C4-2B (cell line): ENCODE measurements at regions not wholly inside any gene's neighbourhood (a gene's known extent, or its start where the extent isn't known, plus 50 kb on each side); places are given as distances from the start of the nearest gene placed in this dataset.

Experiments used
- ZFX ChIP-seq: fragments of 450-650 bp; IDR thresholded peaks from 2 replicates; pipeline ENCODE4 v1.6.1; 2017
- TF ChIP-seq, protein P1 (sequence below): fragments of 450-650 bp; conservative IDR thresholded peaks from 2 replicates; pipeline ENCODE4 v1.5.1; 2017; ENCODE audit warnings: mild to moderate bottlenecking

DNA sequence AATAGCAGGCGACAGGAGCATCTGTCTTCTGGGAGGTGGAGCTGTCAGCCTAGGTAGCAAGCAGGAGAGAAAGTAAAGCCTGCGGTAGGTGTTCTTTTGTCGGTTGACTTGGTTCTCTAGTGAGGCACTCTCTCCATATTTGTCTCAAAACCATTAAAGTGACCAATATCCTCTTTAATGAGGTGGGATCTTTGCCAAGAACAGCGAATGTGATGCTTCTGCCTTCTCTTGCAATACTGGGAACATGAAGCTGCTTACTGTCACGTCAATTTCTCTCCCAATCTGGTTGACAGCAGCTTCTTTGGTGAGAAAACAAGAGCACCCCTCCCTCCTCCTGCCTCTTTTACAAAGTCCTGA is 176.7 kb downstream of the ABCC12 start:
- TF ChIP-seq, protein P1, sequence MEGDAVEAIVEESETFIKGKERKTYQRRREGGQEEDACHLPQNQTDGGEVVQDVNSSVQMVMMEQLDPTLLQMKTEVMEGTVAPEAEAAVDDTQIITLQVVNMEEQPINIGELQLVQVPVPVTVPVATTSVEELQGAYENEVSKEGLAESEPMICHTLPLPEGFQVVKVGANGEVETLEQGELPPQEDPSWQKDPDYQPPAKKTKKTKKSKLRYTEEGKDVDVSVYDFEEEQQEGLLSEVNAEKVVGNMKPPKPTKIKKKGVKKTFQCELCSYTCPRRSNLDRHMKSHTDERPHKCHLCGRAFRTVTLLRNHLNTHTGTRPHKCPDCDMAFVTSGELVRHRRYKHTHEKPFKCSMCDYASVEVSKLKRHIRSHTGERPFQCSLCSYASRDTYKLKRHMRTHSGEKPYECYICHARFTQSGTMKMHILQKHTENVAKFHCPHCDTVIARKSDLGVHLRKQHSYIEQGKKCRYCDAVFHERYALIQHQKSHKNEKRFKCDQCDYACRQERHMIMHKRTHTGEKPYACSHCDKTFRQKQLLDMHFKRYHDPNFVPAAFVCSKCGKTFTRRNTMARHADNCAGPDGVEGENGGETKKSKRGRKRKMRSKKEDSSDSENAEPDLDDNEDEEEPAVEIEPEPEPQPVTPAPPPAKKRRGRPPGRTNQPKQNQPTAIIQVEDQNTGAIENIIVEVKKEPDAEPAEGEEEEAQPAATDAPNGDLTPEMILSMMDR = no peak
- TF ChIP-seq ZFX = no peak
